HG03135 (cell line): ENCODE measurements at regions not wholly inside any gene's neighbourhood (a gene's known extent, or its start where the extent isn't known, plus 50 kb on each side); places are given as distances from the start of the nearest gene placed in this dataset.
"Not testable (repeated sequence)": the region's sequence is repeated elsewhere in the genome, so short reads cannot be mapped to it uniquely, and the experiment has no call there.

Source experiments
- ATAC-seq: cut with Tn5 transposase; IDR thresholded peaks from one replicate; pipeline ENCODE4 v1.9.1; 2021; ENCODE audit warnings: mild to moderate bottlenecking, moderate library complexity; ENCODE audit not compliant: unreplicated experiment

DNA sequence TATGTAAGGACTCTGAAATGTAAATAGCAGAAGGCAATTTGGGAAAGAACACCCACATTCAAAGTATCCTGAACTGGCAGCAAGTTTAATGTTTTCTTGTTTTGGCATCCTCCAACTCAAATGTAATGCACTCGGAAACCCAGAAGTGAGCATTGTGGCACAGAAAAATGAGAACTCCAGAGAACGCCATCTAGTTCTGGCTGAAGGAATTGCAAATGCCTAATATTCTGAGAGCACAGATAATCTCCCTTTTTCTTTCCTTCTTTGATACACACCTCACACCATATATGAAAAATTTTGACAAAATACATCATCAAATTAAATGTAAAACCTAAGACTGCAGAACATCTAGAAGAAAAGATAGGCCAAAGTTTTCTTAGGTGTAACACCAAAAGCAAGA lies 52.1 kb downstream of the PWWP3B start:
- no peak for ATAC-seq

- no peak for ATAC-seq
Observed at GRCh38 chrX:106243376-106243775, 75.3 kb downstream of the PWWP3B start.

DNA sequence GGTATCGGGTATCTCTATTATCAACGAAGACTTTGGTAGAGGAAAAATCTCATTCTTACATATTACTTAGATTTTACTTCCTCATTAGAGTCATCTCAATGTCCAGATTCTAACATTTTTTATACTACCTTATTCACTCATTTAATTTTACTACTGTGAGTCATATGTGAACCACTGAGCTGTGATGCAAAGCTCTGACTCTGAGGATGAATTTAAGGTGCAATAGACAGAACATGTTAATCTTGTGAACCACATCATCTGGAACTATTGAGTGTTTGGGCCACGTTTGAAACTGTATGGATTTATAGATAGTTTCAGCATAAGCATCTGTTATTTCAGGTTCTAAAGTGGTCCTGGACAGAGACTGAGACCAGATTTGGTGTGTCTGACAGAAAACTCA lies 78.4 kb downstream of the PWWP3B start:
- no peak for ATAC-seq

DNA sequence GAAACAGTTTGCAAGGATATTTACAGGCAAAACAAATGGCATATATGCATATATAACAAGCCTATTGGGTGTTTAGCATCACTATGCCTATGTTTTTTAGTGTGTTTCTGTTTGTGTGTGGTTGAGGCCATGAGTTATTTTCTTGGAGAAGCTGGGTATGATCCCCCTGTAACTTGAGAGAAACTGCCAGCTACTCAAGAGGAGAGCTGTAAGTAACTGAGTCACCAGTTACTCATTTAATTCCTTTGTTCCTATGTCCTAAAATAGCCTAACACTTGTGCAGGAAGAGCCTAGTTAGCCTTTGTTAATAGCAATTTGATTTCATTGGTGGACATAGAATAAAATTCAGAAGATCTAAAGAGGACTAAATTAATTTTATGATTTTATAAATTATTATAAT lies 79.1 kb downstream of the PWWP3B start:
- no peak for ATAC-seq

- no peak for ATAC-seq
Observed at GRCh38 chrX:106249706-106250379, 81.7 kb downstream of the PWWP3B start.

GRCh38 chrX:106263817-106264216 lies 95.7 kb downstream of the PWWP3B start:
- no peak for ATAC-seq

- not testable (repeated sequence) for ATAC-seq
Observed at GRCh38 chrX:106273947-106274587, 106.0 kb downstream of the PWWP3B start.

DNA sequence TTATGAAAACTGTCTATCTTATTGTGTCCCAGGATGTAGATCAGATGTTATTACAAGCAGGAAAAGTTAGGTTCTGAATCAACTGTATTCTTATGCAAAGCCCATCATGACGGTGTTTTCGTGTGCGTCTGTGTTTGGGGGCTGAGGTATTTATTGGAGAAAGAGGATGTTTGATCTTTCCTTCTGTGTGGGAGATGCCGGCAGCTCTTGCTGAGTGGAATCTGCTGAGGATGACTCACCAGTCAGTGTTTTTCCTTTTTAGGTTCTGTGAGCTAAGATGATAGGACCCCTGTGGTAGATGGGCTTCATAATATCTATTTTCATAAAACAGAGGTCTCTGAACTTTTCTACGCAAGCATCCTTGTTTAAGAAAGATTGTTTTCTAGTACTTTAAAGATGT lies 107.1 kb downstream of the PWWP3B start:
- ATAC-seq: not testable (repeated sequence)

DNA sequence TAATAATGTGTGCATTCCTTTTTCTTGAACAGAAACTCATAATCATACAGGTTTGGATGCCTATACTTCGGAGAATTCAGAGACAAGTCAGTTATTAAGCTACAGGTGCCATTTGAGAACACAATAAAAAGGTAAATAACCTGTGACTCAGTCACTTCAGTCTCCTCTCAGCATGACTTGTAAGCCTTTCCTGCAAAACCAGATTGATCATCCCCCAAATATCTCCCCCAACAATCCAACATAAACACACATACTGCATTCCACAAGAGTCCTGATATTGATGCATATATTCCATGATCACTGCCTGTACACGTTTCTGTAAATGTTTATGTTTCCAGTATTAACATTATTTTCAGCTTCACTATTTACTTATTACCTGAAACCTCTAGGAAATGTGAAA lies 110.8 kb downstream of the PWWP3B start:
- ATAC-seq: no peak

DNA sequence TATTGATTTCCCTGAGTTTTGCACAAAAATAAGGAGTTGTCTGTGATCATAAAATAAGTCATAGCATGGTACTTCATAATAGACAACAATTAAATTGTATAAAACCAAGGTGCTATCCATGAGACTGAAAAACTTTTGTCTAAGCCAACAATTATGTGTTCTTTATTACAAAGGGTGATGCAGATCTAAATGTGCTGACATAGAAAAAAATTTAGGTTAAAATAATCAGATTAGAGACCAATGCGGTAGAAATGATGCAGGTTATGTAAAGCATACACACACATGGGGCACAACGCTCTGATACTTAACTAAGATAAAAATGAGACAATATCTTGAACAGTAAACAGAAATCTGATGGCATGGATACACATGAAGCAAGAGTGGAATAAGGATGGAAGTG lies 113.3 kb downstream of the PWWP3B start:
- ATAC-seq: no peak

DNA sequence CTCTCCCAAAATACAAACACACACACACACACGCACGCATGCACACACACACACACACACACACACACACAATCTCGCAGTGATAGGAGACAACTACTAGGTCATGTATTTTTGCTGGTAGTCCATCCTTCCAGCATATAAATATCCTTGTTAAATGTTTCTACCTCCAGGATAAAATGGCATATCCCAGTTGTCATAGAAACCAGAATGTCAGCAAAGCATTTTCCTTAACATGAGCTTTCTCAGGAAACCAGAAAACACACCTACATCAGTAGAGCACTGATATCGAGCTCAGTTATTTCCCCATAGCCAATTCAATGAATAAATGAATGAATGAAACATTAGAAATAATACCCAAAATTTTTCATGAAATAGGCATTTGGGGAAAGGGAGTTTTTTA lies 115.7 kb downstream of the PWWP3B start:
- ATAC-seq: no peak

DNA sequence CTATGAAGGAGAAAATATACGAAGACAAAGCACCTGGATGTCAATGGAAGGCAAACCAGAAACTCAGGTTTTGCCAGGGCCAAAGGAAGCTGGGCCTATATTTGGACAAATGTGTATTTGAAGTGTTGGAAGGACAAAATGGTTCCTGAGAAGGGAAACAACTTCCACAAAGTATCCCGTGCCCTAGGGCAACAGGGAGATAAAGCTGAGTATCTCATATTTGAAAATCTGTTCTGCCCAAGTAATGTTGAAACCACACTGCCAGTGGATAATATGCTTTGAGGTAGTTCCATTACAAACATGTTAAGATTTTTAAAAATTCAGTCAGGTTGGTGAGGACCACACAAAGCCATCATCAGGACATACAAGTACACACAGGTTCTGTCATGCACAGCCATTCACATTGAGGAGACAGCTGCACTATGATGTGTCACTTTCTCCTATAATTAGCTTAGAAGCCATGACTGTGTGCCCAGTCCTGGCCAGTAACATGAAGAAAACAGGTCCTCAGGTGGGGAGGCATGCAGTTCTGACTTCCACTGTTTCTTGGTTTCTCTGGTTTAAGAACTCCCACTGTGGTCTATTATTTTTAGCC lies 116.4 kb downstream of the PWWP3B start:
- ATAC-seq: no peak

DNA sequence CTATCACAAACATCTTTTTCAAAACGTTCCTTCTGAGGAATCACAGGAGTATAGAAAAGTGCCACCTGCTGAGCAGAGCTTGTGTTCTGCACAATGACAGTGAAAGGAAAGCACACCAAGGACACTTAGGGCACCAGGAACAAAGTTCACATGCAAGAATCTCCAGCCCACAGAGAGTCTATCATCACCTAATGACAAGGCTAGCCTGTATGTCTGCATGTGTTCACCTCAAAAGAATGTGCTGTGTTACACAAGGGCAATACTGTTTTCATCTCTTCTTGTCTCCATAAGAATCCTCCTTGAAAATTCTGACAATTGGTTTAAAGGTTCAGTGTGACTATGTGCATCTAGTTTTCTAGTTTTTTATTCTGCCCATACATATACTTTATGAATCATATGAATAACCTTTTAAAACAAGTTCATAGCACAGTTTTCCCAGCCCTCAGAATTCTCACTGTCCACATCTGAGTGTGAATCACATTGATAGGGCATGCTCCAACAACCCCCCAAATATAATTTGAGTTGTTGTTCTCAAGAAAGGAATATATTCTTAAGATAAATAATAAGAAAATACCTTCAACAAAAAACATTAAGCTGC lies 118.0 kb downstream of the PWWP3B start:
- ATAC-seq: no peak

- not testable (repeated sequence) for ATAC-seq
Observed at GRCh38 chrX:106290778-106291177, 122.7 kb downstream of the PWWP3B start.

DNA sequence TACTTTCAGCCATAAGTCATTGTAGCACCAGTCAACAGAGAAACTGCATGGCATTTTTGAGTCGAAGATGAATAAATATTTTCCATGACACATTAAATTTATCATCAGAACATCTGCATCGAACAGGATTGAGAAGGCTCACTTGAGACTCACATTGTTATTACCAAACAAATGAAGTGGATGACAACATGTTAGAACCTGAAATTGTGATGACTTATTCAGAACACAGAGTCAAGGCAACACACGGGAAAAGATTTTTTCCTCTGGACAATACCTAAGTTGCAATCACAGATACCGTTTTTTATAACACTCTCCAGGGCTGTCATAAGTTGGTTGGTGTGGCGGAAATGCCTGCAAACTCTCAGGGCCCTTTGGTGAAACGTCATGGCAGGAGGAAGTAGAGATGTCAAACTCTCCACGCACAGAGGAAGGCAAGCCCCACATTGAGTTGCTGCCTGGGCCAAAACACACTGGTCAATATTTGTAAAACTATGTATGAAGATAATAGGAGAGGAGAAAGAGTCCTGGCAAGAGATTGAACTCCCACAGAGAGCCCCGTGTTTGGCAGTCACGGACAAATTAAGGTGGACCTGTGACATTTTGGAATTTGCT lies 123.8 kb downstream of the PWWP3B start:
- not testable (repeated sequence) for ATAC-seq

- ATAC-seq: no peak
Observed at GRCh38 chrX:106300239-106300638, 132.1 kb downstream of the PWWP3B start.

DNA sequence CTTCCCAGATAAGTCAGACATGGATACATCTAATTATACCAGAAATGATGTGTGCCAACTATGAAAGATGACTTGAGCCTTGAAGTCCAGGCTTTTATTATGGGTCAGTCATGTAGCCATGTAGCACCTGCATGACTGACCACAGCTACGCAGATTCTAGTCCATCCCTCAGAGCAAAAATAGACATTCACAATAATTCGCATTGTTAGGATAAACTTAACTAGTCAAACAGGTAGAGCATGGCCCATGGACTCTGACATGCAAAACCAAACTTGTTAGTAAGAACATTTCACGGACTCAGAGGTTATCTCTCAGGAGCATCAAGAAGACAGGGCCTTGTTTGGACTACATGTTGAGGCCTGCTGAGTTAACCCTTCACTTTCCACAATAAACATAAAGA lies 132.6 kb downstream of the PWWP3B start:
- no peak for ATAC-seq

GRCh38 chrX:106302304-106302703 lies 134.2 kb downstream of the PWWP3B start:
- no peak for ATAC-seq

DNA sequence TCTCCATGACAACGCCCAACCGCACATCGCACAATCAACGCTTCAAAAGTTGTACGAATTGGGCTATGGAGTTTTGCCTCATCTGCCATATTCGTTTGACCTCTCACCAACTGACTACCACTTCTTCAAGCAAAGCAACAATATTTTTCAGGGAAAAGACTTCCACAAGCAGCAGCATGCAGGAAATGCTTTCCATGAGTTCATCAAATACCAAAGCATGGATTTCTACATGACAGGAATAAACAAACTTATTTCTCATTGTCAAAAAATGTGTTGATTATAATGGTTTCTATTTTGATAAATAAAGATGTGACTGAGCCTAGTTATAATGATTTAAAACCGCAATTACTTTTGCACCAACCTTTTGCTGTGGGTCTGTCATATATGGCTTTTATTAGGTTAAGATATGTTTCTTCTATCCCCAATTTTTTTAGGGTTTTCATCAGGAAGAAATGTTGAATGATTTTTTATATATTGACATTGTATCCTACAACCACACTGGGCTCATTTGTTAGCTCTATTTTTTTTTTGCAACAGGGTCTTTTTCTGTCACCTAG lies 138.4 kb downstream of the PWWP3B start:
- no peak for ATAC-seq

GRCh38 chrX:106323357-106323756 lies 155.3 kb downstream of the PWWP3B start:
- ATAC-seq: no peak

- no peak for ATAC-seq
Observed at GRCh38 chrX:106331606-106332005, 163.5 kb downstream of the PWWP3B start.
